DND-41 (cell line): ENCODE measurements at regions not wholly inside any gene's neighbourhood (a gene's known extent, or its start where the extent isn't known, plus 50 kb on each side); places are given as distances from the start of the nearest gene placed in this dataset.

ENCODE experiments used
- ATAC-seq: fragments of 200-7000 bp; cut with Tn5 transposase; 3 replicates; pipeline ENCODE4 v1.9.1; 2021; ENCODE audit warnings: low read depth; ENCODE audit not compliant: insufficient read depth
- DNase-seq: peaks from one replicate; pipeline ENCODE4 v3.0.0-alpha.2; 2020
- H2AFZ ChIP-seq: 2 replicates; pipeline ENCODE4 v1.6.0; 2012; ENCODE audit warnings: low read depth, low read length
- H3K27ac ChIP-seq: 2 replicates; pipeline ENCODE4 v1.5.1; 2012; ENCODE audit warnings: low read length, inconsistent platforms
- H3K27me3 ChIP-seq: fragments of 200-600 bp; sonication (generic); 2 replicates; pipeline ENCODE4 v1.6.0; 2012; ENCODE audit warnings: low read length, mild to moderate bottlenecking, inconsistent platforms; ENCODE audit not compliant: insufficient read depth, poor library complexity
- H3K36me3 ChIP-seq: 2 replicates; pipeline ENCODE4 v1.5.1; 2012; ENCODE audit warnings: low read length, inconsistent platforms; ENCODE audit not compliant: insufficient read depth
- H3K4me1 ChIP-seq: 2 replicates; pipeline ENCODE4 v1.5.1; 2012; ENCODE audit warnings: mild to moderate bottlenecking, low read length; ENCODE audit not compliant: insufficient read depth
- H3K4me2 ChIP-seq: 2 replicates; pipeline ENCODE4 v1.6.0; 2012; ENCODE audit warnings: mild to moderate bottlenecking, moderate library complexity, low read length, inconsistent platforms; ENCODE audit not compliant: insufficient read depth
- H3K4me3 ChIP-seq, 2 experiments: fragments of 200-600 bp in 1 of 2; shearing (Covaris generic) in 1 of 2; 2 replicates each; pipeline ENCODE4 v1.5.1; 2012 to 2016; ENCODE audit warnings: inconsistent platforms in 2 of 2, low read length in 2 of 2, mild to moderate bottlenecking in 2 of 2, low read depth in 1 of 2, moderate library complexity in 1 of 2
- H3K79me2 ChIP-seq: 2 replicates; pipeline ENCODE4 v1.6.0; 2012; ENCODE audit warnings: low read length, inconsistent platforms; ENCODE audit not compliant: insufficient read depth
- H3K9ac ChIP-seq: 2 replicates; pipeline ENCODE4 v1.6.0; 2012; ENCODE audit warnings: low read depth, mild to moderate bottlenecking, inconsistent platforms, low read length, moderate library complexity
- H3K9me3 ChIP-seq: 2 replicates; pipeline ENCODE4 v1.5.1; 2012; ENCODE audit warnings: low read length, moderate library complexity, mild to moderate bottlenecking, inconsistent platforms; ENCODE audit not compliant: insufficient read depth, severe bottlenecking
- H4K20me1 ChIP-seq: 2 replicates; pipeline ENCODE4 v1.6.0; 2012; ENCODE audit warnings: low read length; ENCODE audit not compliant: insufficient read depth
- CTCF ChIP-seq: IDR thresholded peaks from 2 replicates; pipeline ENCODE4 v1.5.1; 2012; ENCODE audit warnings: borderline replicate concordance, low read length, moderate library complexity, mild to moderate bottlenecking; ENCODE audit not compliant: poor library complexity, severe bottlenecking; ENCODE audit errors: extremely low read depth
- EZH2 ChIP-seq: IDR thresholded peaks from 3 replicates; pipeline ENCODE4 v1.6.1; 2012; ENCODE audit warnings: borderline replicate concordance, low read depth, mild to moderate bottlenecking, moderate library complexity, low read length, inconsistent platforms; ENCODE audit not compliant: severe bottlenecking

- Histone ChIP-seq H3K4me2 (no peak overlapping the region), H3K27me3 (no peaks in the 10 kb centered on the region), H2AFZ (no peak overlapping the region), H3K4me1 (no peaks in the 10 kb centered on the region), H3K36me3 (no peaks in the 10 kb centered on the region), H4K20me1 (no peaks in the 10 kb centered on the region), H3K9me3 (no peaks in the 10 kb centered on the region), H3K9ac (no peak overlapping the region), H3K79me2 (no peaks in the 10 kb centered on the region), H3K27ac (no peak overlapping the region), H3K4me3 (no peak overlapping the region)
- DNase-seq (no peak), ATAC-seq (no peak)
- no peak for TF ChIP-seq EZH2
- TF ChIP-seq CTCF = no peak
Measured at GRCh38 chr18:67292814-67293213, 223.7 kb downstream of the DSEL start.

- Histone ChIP-seq H4K20me1 (no peaks in the 10 kb centered on the region), H3K9ac (no peak overlapping the region), H3K4me3 (no peak overlapping the region), H3K36me3 (no peaks in the 10 kb centered on the region), H3K27ac (no peak overlapping the region), H3K79me2 (no peaks in the 10 kb centered on the region), H3K4me2 (no peak overlapping the region), H3K9me3 (no peaks in the 10 kb centered on the region), H3K4me1 (no peaks in the 10 kb centered on the region), H3K27me3 (no peaks in the 10 kb centered on the region), H2AFZ (no peak overlapping the region)
- TF ChIP-seq CTCF (no peak), EZH2 (no peak)
- ATAC-seq (no peak), DNase-seq (no peak)
Measured at GRCh38 chr18:67290421-67290820, 226.1 kb downstream of the DSEL start.

- H3K27ac ChIP-seq = no peak overlapping the region
- H3K36me3 ChIP-seq = no peaks in the 10 kb centered on the region
- DNase-seq = no peak
- no peaks in the 10 kb centered on the region for H3K79me2 ChIP-seq
- H2AFZ ChIP-seq = no peak overlapping the region
- no peak for ATAC-seq
- no peak overlapping the region for H3K4me3 ChIP-seq
- no peaks in the 10 kb centered on the region for H3K27me3 ChIP-seq
- no peak overlapping the region for H3K4me2 ChIP-seq
- no peaks in the 10 kb centered on the region for H3K4me1 ChIP-seq
- H4K20me1 ChIP-seq = no peaks in the 10 kb centered on the region
- H3K9ac ChIP-seq = no peak overlapping the region
- TF ChIP-seq CTCF = no peak
- TF ChIP-seq EZH2 = no peak
- H3K9me3 ChIP-seq = no peaks in the 10 kb centered on the region
Measured at GRCh38 chr18:67285583-67285982, 230.9 kb downstream of the DSEL start.

- H2AFZ ChIP-seq = no peak overlapping the region
- H3K27me3 ChIP-seq = no peaks in the 10 kb centered on the region
- H3K36me3 ChIP-seq = no peaks in the 10 kb centered on the region
- H3K4me3 ChIP-seq = no peak overlapping the region
- H3K79me2 ChIP-seq = no peaks in the 10 kb centered on the region
- TF ChIP-seq CTCF = no peak
- no peak for TF ChIP-seq EZH2
- no peak overlapping the region for H3K27ac ChIP-seq
- no peak for ATAC-seq
- no peaks in the 10 kb centered on the region for H4K20me1 ChIP-seq
- H3K9me3 ChIP-seq = no peaks in the 10 kb centered on the region
- H3K9ac ChIP-seq = no peak overlapping the region
- no peaks in the 10 kb centered on the region for H3K4me1 ChIP-seq
- no peak overlapping the region for H3K4me2 ChIP-seq
- DNase-seq = no peak
Measured at GRCh38 chr18:67282796-67283195, 233.7 kb downstream of the DSEL start.
